Activated CD4-positive, alpha-beta T cell treated with anti-CD3 and anti-CD28 coated beads for 4 hours (primary cell): ENCODE measurements at regions not wholly inside any gene's neighbourhood (a gene's known extent, or its start where the extent isn't known, plus 50 kb on each side); places are given as distances from the start of the nearest gene placed in this dataset.

Experiments
- DNase-seq, 2 donors: peaks; one replicate each; pipeline ENCODE4 v3.0.0-alpha.2; 2020

- DNase-seq, result no peak
Observed at GRCh38 chr6:22079783-22080182, 217.1 kb downstream of the PRL start.

DNA sequence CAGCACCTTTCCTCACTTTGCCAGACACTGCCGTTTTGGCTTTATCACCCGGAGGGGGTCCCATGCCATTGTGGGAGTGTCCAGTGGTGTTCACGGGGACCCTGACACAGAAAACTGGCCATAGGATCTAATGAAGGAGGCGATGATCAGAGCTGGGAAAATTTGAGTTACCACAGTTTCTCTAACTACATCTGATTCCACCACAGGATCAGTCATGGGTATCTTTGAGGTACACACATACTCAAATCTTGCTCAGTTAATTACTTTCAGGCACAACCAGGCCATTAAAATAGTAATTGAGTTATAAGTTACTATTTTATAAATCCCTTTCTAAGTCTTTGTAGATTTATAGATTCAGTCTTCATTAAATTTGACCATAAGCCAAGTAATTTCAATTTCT is 215.1 kb downstream of the PRL start:
- no peak for DNase-seq

DNA sequence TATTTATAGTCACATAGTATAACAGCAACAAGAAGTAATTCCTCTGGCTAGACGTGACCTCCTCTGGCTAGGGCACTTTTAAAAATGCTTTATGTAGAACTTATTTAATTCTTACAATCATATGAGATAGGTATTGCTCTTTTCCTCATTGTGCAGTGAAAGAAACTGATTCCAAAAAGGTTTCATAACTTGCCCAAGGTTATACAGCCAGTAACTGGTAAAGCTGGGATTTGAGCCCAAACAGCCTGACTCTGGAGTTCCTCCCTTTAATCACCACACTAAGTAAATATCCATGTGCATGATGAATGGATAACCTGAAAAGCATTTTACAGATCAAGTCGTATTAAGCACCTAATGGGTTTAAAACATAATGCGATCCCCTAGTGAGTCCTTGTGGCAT is 214.6 kb downstream of the PRL start:
- no peak for DNase-seq

- DNase-seq, result no peak
Observed at GRCh38 chr6:22083119-22083518, 213.7 kb downstream of the PRL start.

DNA sequence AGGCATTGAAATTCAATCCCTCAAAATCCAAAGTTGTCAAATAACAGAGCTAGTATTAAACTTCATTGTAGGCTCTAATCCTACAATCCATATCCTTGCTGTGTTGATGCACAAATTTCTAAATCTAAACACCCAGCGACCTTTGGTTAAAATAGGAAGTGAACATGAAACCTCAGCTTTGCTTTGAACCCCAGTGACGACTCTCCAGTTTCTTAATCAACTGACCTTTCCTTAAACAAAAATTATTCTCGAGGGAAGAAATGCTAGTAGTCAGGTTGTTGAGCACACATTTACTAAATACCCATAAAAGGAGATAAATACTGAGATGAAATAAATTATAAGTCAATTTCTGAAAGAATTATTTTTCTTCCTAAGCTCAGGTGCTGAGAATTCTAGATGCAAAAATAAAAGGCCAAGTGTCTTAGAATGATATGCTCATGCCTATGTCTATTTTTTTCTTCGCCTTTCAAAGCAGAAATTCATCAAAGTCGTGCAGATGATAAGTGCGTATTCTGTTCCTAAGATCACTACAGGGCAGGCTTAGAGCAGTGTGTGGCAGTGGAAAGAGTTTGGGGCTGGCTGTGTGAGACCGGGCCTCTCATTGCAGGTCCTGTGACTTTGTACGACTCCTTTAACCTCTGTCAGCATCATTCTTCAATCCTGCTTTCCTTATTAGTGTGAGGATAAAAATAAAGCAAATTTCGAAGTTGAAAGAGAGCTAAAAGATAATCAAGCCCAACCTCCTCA is 208.7 kb downstream of the PRL start:
- no peak for DNase-seq

- DNase-seq, result no peak
Observed at GRCh38 chr6:22091424-22091948, 205.3 kb downstream of the PRL start.

GRCh38 chr6:22095836-22096235 is 201.0 kb downstream of the PRL start:
- DNase-seq, result no peak

GRCh38 chr6:22098601-22099031 is 198.2 kb downstream of the PRL start:
- DNase-seq, result no peak

DNA sequence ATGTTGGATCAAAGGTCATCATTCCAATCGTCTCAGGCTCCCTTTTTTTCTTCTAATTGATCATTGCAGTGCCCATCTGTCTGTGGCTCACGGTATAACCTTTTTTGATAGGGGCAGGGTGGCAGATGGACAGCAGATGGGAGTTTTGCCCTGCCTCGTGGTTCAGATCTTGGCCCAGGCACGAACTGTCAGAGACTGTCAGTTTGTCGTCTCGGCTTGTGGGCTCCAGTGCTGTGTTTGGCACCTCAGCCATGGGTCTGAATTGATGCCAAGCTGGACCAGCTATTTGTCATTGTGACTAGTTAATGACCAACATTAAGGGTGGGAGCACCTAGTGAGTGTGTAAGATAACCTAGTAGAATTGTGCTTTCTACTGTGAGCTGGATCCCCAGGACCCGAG is 197.6 kb downstream of the PRL start:
- DNase-seq, result no peak

DNA sequence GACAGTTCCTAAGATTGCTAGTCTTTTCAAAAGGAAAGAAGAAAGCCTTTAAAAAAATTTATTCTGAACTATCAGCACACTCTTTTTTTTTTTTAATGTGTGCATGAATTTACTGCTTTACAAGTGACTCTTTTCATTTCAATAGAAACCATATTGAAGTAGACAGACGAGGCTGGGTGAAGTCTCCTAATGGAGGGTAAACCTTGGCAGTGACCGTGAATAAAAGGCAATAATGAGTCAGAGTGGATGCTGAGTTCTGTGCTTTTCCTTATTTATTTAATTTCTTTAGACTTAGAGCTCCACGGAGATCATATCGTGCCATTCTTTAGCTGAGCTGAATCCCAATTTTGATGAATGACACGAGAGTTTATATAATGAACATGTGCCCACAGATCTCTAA is 196.9 kb downstream of the PRL start:
- DNase-seq, result no peak

GRCh38 chr6:22101163-22101562 is 195.7 kb downstream of the PRL start:
- no peak for DNase-seq

- no peak for DNase-seq
Observed at GRCh38 chr6:22102671-22103070, 194.2 kb downstream of the PRL start.

GRCh38 chr6:22106451-22106850 is 190.4 kb downstream of the PRL start:
- DNase-seq, result no peak

- DNase-seq, result no peak
Observed at GRCh38 chr6:22106961-22107360, 189.9 kb downstream of the PRL start.

DNA sequence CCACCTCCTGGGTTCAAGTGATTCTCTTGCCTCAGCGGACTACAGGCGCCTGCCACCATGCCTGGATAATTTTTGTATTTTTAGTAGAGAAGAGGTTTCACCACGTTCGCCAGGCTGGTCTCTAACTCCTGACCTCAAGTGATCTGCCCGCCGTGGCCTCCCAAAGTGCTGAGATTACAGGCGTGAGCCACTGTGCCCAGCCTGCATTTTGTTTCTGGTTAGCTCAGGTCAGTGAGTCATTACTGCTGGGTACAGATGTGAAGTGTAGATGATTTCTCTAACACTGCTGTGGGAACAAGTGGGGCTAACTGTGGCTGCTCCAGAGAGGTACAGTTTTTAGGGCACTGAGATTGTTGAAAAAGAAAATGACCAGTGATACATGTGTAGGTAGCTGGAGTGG is 188.6 kb downstream of the PRL start:
- DNase-seq, result no peak

DNA sequence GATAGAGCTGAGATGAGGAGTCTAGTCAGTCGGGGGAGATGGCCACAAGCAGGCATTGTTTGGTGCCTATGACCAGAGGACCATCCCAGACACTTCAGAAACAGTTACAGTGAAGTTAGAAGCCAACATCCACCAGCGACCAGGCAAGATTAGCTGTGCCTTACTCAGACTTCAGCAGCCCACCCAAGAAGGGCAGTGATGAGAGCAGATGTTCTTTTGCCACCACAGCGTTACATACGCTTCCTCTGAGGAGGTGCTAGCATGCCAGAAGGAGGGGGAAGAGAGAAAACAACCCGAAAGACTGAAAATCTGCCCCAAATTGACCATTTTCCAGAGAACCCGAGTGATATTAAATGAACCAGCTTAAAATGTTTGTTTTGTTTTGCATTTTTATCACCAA is 186.8 kb downstream of the PRL start:
- DNase-seq, result no peak

GRCh38 chr6:22112461-22112860 is 184.4 kb downstream of the PRL start:
- DNase-seq, result no peak

DNA sequence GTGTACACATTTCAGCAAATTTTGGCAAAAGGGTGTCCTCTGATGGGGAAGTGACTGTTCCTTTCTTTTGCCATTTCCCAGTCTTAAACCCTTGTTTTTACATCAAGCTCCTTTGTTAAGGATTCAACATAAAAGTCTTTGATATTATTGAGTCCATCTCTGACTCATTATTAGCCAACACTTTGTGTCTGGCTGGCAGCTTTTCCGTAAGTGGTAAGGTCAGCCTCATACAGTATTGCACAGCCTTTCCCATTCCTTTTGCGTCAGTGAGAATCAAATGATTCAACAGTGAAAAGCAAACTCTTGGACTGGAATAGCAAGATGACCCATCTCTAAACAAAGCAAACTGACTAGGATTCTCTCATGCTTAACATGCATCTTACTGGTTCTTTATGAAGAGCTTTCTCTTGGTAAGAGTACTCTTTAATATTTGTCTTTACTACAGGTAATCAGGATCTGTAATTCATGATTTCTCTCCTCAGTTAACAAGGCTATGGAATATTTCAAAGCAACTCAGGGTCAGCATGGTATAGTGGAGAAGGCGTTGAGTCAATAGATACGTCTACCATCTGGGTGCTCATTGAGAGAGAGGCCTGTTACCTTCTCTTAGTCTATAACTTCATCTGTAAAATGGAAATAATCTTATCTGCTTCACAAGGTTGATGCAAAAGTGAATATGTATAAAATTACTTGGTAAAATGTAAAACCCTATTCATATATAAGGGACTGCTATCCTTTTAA is 183.6 kb downstream of the PRL start:
- DNase-seq, result no peak

GRCh38 chr6:22115559-22115958 is 181.3 kb downstream of the PRL start:
- DNase-seq, result no peak

GRCh38 chr6:22117631-22118030 is 179.2 kb downstream of the PRL start:
- DNase-seq, result no peak

GRCh38 chr6:22119500-22119899 is 177.3 kb downstream of the PRL start:
- no peak for DNase-seq

DNA sequence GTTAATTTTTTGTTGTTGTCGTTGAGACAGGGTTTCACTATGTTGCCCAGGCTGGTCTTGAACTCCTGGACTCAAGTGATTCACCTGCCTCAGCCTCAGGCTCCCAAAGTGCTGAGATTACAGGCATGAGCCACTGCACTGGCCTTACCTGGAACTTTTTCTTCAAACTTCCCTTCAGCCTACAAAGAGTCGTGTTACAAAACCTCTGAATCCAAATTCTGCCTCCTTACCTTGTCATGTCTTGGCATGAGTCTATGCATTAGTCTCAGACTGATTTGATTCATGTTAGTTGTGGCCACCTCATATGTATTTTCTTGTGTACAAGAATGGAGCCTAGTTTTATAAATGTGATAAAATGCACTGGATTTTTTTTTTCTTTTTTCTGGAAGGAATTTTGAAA is 172.1 kb downstream of the PRL start:
- no peak for DNase-seq

DNA sequence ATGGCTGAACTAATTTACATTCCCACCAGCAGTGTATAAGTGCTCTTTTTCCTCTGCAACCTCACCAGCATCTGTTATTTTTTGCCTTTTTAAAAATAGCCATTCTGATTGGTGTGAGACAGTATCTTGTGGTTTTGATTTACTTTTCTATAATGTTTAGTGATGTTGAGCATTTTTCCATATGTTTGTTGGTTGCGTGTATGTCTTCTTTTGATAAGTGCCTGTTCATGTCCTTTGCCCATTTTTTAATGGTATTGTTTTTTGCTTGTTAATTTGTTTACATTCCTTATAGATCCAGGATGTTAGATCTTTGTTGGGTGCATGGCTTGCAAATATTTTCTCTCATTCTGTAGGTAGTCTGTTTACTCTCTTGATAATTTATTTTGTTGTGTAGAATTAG is 169.9 kb downstream of the PRL start:
- DNase-seq, result no peak

GRCh38 chr6:22129751-22130150 is 167.1 kb downstream of the PRL start:
- DNase-seq, result no peak
